H1 (cell line): ENCODE measurements at regions not wholly inside any gene's neighbourhood (a gene's known extent, or its start where the extent isn't known, plus 50 kb on each side); places are given as distances from the start of the nearest gene placed in this dataset.

Source experiments
- CBX8 ChIP-seq: fragments of 300-800, 300-1000 bp; sonication (generic); IDR thresholded peaks from 2 replicates; pipeline ENCODE4 v1.7.1; 2016; ENCODE audit warnings: low read depth, low read length, borderline replicate concordance
- CHD7 ChIP-seq: fragments of 300-600 bp; sonication (generic); IDR thresholded peaks from 2 replicates; pipeline ENCODE4 v1.7.1; 2012; ENCODE audit warnings: low read length, moderate library complexity, mild to moderate bottlenecking, inconsistent platforms; ENCODE audit not compliant: insufficient replicate concordance
- CTBP2 ChIP-seq: IDR thresholded peaks from 2 replicates; pipeline ENCODE4 v1.7.0; 2011; ENCODE audit warnings: borderline replicate concordance, mild to moderate bottlenecking, moderate library complexity, mixed read lengths, low read length; ENCODE audit not compliant: insufficient read depth, insufficient read length
- EGR1 ChIP-seq: IDR thresholded peaks from 2 replicates; pipeline ENCODE4 v1.6.1; 2011; ENCODE audit warnings: low read depth, low read length, borderline replicate concordance
- KDM1A ChIP-seq: fragments of 200-600, 300-600 bp; sonication (generic); IDR thresholded peaks from 2 replicates; pipeline ENCODE4 v1.7.1; 2016; ENCODE audit warnings: mild to moderate bottlenecking, low read length, borderline replicate concordance
- NRF1 ChIP-seq: IDR thresholded peaks from 2 replicates; pipeline ENCODE4 v1.6.1; 2011; ENCODE audit warnings: mild to moderate bottlenecking, low read depth, low read length, improper control_type of control experiment
- POLR2A ChIP-seq, 2 experiments: IDR thresholded peaks; 1 replicate in 1 of 2; 2 replicates in 1 of 2; pipeline ENCODE4 v1.6.1; 2011; ENCODE audit warnings: low read depth in 2 of 2, low read length in 2 of 2, mild to moderate bottlenecking in 2 of 2; ENCODE audit errors: control extremely low read depth in 1 of 2
- RBBP5 ChIP-seq: IDR thresholded peaks from 2 replicates; pipeline ENCODE4 v1.7.1; 2012; ENCODE audit warnings: low read depth, mild to moderate bottlenecking, inconsistent platforms, low read length, moderate library complexity, borderline replicate concordance
- SIX5 ChIP-seq: IDR thresholded peaks from 2 replicates; pipeline ENCODE4 v1.6.1; 2011; ENCODE audit warnings: mild to moderate bottlenecking, low read depth, low read length
- SP1 ChIP-seq: IDR thresholded peaks from 2 replicates; pipeline ENCODE4 v1.6.1; 2011; ENCODE audit warnings: low read depth, low read length
- TF ChIP-seq, protein P1 (sequence below): IDR thresholded peaks from 2 replicates; pipeline ENCODE4 v1.6.1; 2012; ENCODE audit warnings: inconsistent platforms

GRCh38 chr7:361680-362401 lies 71.9 kb downstream of the FOXL3 start (continued):
- TF ChIP-seq CHD7 (no peak), KDM1A (no peak), RBBP5 (no peak), CTBP2 (no peak), SP1 (no peak), CBX8 (no peak), EGR1 (no peak), NRF1 (no peak), SIX5 (no peak), POLR2A (IDR thresholded peaks at IDR 0.05; ENCODE audit: control extremely low read depth in 1 of 2, low read depth in 2 of 2, low read length in 2 of 2) (no peak)
- TF ChIP-seq, protein P1, sequence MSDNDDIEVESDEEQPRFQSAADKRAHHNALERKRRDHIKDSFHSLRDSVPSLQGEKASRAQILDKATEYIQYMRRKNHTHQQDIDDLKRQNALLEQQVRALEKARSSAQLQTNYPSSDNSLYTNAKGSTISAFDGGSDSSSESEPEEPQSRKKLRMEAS = no peak
